Chondrocyte (in vitro differentiated cells): ENCODE measurements at regions not wholly inside any gene's neighbourhood (a gene's known extent, or its start where the extent isn't known, plus 50 kb on each side); places are given as distances from the start of the nearest gene placed in this dataset.

Source experiments
- DNase-seq: peaks from one replicate; pipeline ENCODE4 v3.0.0; 2021; ENCODE audit warnings: mixed read lengths, low spot score
- H3K27ac Mint-ChIP-seq: one replicate; pipeline ENCODE4 v1.8.0; 2021; ENCODE audit warnings: mild to moderate bottlenecking, moderate library complexity, mixed read lengths; ENCODE audit not compliant: unreplicated experiment
- H3K27me3 Mint-ChIP-seq: 2 replicates; pipeline ENCODE4 v1.8.0; 2021; ENCODE audit warnings: low read depth, mixed read lengths
- H3K36me3 Mint-ChIP-seq: 2 replicates; pipeline ENCODE4 v1.8.0; 2021; ENCODE audit warnings: low read depth, mixed read lengths
- H3K4me1 Mint-ChIP-seq: 2 replicates; pipeline ENCODE4 v1.8.0; 2021; ENCODE audit warnings: low read depth, mild to moderate bottlenecking, mixed read lengths
- H3K4me3 Mint-ChIP-seq: one replicate; pipeline ENCODE4 v1.8.0; 2021; ENCODE audit warnings: mild to moderate bottlenecking, moderate library complexity, mixed read lengths; ENCODE audit not compliant: unreplicated experiment
- H3K9me3 Mint-ChIP-seq: 2 replicates; pipeline ENCODE4 v1.8.0; 2021; ENCODE audit warnings: low read depth, mixed read lengths
- TF ChIP-seq, protein P1 (sequence below): fragments of 200-600 bp; sonication (generic); IDR thresholded peaks from 2 replicates; pipeline ENCODE4 v1.5.0; 2021; ENCODE audit warnings: antibody characterized with exemption, mild to moderate bottlenecking, moderate library complexity

DNA sequence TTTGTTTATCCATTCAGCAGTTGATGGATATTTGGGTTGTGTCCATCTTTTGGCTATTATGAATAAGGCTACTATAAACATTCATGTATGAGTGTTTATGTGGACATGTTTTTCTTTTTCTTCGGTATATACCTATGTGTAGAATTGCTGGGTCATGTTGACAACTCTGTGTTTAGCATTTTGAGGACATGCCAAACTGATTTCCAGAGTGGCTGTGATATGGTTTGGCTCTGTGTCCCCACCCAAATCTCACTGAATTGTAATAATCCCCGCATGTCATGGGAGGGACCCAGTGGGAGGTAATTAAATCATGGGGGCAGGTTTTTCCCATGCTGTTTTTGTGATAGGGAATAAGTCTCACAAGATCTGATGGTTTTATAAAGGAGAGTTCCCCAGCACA, 439.7 kb downstream of the UTRN start:
- peaks cover 8% of the 10 kb centered on the region for H3K4me1 Mint-ChIP-seq
- H3K9me3 Mint-ChIP-seq = no peaks in the 10 kb centered on the region

DNA sequence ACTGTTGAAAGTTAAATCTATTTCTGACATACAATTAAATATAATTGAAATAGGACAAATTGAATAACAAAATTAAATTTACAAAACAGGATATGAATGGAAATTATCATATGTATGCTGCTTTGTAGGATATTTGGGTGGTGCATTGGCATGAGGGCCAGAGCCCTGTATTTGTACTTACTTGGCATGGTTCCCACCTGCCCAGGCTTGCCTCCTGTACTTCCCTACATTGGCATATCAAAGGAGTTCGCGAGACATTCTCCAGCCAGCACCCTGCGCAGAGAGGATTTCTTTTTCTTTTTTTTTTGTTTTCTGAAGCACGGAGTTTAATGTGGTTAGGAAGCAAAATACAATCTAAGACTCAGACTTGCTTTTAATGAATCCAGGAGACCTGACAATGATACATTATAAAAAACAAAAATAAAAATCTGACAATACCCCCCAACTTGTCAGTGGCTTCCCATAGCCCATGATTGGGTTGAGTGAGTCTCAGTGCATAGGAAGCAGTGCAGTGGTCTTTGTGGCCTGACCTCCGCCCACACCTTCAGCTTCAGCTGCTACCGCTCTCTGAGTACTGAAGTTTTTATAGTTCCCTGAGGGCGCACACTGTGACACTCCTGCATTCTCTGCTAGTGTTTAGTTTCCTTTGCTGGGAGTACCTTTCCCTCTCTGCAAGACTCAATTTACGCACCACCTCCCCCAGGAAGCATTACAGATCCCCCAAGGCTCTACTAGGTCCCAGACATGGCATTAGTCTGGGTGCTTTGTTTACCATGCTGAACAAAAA, 440.8 kb downstream of the UTRN start:
- Mint-ChIP-seq H3K4me1 (peaks cover 8% of the 10 kb centered on the region), H3K4me3 (no peak overlapping the region), H3K27ac (peak overlapping the region; percentile 47), H3K9me3 (no peaks in the 10 kb centered on the region), H3K27me3 (no peaks in the 10 kb centered on the region), H3K36me3 (peaks cover 3% of the 10 kb centered on the region)
- no peak for DNase-seq
- TF ChIP-seq, protein P1, sequence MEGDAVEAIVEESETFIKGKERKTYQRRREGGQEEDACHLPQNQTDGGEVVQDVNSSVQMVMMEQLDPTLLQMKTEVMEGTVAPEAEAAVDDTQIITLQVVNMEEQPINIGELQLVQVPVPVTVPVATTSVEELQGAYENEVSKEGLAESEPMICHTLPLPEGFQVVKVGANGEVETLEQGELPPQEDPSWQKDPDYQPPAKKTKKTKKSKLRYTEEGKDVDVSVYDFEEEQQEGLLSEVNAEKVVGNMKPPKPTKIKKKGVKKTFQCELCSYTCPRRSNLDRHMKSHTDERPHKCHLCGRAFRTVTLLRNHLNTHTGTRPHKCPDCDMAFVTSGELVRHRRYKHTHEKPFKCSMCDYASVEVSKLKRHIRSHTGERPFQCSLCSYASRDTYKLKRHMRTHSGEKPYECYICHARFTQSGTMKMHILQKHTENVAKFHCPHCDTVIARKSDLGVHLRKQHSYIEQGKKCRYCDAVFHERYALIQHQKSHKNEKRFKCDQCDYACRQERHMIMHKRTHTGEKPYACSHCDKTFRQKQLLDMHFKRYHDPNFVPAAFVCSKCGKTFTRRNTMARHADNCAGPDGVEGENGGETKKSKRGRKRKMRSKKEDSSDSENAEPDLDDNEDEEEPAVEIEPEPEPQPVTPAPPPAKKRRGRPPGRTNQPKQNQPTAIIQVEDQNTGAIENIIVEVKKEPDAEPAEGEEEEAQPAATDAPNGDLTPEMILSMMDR = no peak

More for the DNA sequence above, 439.7 kb downstream of the UTRN start:
- DNase-seq = no peak
- TF ChIP-seq, protein P1 = no peak
- Mint-ChIP-seq H3K4me3 (no peak overlapping the region), H3K27me3 (no peaks in the 10 kb centered on the region), H3K27ac (no peak overlapping the region), H3K36me3 (peaks cover 3% of the 10 kb centered on the region)

DNA sequence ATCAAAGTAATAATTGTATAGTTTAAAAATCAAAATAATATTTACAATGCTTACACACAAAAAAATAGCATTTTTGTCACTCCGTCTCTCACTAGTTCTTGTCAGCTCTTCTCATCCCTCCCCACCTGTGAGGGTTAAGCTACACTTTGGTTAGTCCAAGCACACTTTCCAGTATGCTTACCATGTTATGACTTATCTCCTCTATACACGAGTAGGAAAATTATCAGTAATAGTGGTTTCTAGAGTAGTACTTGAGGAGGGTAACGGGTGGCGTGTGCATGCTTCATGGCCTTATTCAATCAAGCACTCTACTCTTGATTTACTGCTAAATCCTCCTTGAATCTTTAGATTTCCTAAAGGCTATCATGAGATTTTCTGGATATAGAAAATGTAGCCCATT, 443.7 kb downstream of the UTRN start:
- H3K4me1 Mint-ChIP-seq = peaks cover 8% of the 10 kb centered on the region

DNA sequence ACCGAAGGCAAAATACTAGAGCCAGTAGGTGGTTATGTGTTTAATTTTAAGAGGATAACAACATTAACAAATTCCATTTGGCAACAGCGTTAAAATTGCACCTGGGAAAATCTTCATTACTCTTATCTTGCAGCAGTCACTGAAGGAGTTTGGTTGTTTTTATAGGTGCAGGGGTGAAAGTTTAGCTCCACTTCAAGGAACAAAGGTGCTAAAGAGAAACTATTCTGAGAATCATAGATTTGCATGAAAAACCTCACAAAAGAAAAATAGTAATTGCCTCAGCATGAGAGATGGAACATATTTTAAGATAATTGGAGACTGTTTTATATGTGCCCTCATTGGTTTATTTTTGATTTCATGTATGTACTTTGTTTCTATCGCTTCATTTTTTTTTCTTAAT, 444.4 kb downstream of the UTRN start:
- Mint-ChIP-seq H3K9me3 (no peaks in the 10 kb centered on the region), H3K27ac (no peak overlapping the region), H3K4me1 (peaks cover 8% of the 10 kb centered on the region), H3K4me3 (no peak overlapping the region), H3K36me3 (peaks cover 15% of the 10 kb centered on the region), H3K27me3 (no peaks in the 10 kb centered on the region)
- no peak for DNase-seq
- TF ChIP-seq, protein P1 = no peak

More for the DNA sequence above, 443.7 kb downstream of the UTRN start:
- Mint-ChIP-seq H3K27ac (no peak overlapping the region), H3K36me3 (peaks cover 11% of the 10 kb centered on the region), H3K4me3 (no peak overlapping the region), H3K9me3 (no peaks in the 10 kb centered on the region), H3K27me3 (no peaks in the 10 kb centered on the region)
- no peak for DNase-seq
- TF ChIP-seq, protein P1 = no peak

DNA sequence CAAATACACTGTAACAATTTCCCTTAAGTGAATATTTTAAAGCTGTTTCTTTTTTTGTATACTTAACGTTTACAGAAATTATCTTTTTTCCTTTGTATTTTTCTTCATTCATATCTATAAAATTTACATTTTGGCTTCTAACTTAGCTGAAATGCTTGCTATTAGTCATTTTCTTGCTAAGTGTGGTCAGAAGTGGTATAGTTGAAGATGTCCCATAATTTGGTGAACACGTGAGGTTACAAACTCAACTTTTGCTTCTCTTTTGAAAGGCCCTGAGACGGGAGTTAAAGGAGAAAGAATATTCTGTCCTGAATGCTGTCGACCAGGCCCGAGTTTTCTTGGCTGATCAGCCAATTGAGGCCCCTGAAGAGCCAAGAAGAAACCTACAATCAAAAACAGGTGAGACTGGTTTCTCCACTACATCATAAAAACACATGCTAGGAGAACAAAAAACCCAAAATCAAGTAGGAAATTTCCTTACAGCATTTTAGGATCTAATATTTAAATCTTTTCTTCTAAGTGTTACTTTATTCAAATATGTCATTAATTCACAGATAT, 445.0 kb downstream of the UTRN start:
- peaks cover 16% of the 10 kb centered on the region for H3K36me3 Mint-ChIP-seq
- no peak overlapping the region for H3K4me3 Mint-ChIP-seq
- no peak for DNase-seq
- H3K4me1 Mint-ChIP-seq = peaks cover 8% of the 10 kb centered on the region
- H3K27ac Mint-ChIP-seq = no peak overlapping the region
- no peaks in the 10 kb centered on the region for H3K27me3 Mint-ChIP-seq
- no peaks in the 10 kb centered on the region for H3K9me3 Mint-ChIP-seq
- TF ChIP-seq, protein P1 = no peak
